ENCODE measurements at regions not wholly inside any gene's neighbourhood (a gene's known extent, or its start where the extent isn't known, plus 50 kb on each side); places are given as distances from the start of the nearest gene placed in this dataset.

DNA sequence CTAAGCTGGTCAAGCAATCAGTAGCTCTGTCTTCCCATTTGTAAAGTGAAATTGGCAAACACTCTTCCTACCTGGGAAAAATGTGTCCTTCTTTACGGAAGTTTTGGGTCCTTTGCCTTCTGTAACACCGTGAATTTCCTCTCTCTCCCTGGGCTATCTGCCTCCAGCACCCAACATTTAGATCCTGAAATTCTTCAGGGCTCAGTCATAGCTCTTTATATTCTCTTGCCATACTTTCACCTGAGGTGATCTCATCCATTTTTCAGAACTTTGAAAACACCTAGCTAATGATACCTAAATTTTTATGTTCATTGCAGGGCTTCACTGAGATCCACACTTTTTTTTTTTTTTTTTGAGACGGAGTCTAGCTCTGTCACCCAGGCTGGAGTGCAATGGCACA, 1042.2 kb downstream of the DIAPH3 start:
- no peak for DNase-seq

GRCh38 chr13:59126474-59126873, 1037.3 kb downstream of the DIAPH3 start:
- DNase-seq: no peak

GRCh38 chr13:59133903-59134302, 1029.8 kb downstream of the DIAPH3 start:
- no peak for DNase-seq

GRCh38 chr13:59144700-59145099, 1019.0 kb downstream of the DIAPH3 start:
- no peak for DNase-seq

GRCh38 chr13:59145381-59145780, 1018.3 kb downstream of the DIAPH3 start:
- DNase-seq: no peak

DNA sequence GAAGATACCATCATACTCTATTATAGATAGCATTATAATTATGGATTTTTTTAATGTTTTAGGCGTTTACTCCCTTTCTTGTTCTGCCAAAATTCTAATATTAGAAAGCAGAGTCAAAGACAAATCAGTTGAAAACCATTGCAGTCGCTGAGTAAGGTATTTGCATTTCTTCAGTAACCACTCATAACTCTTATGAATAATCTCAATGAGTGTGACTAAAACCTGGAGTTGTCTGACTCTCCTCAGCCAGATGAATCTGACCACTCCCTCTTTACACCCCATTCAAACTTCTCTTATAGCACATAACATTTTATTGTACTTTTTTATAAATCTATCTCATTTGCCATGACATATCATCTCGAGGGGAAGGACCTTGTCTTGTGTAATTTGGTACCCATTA, 1006.5 kb downstream of the DIAPH3 start:
- no peak for DNase-seq

DNA sequence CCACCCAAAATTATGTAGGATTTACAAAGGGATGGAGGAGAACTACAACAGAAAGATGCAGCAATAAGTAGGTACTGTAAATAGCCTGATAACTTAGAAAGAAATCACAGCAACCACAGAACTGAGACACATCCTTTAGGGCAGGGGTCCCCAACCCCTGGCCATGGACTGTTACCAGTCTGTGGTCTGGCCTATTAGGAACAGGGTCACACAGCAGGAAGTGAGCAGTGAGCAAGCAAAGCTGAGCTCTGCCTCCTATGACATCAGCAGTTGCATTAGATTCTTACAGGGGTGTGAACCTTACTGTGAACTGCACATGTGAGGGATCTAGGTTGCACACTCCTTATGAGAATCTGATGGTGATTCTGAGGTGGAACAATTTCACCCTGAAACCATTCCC, 997.6 kb downstream of the DIAPH3 start:
- no peak for DNase-seq

DNA sequence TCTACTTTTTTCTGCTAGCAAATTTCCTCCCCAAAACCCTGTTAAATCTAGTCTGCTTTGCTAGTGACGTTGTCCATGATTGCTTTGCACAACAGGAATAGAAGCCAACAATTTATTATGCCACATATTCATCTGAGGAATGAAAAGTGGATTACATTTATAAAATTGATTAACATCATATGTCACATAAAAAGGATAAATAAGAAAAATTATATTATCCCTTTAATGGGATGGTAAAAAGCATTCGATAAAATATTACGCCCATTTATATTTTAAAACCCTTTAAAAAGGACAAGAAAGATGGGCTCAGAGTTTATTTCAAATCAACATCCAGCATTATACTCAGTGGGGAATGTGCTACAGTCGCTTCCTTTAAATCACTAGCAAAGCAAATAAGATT, 991.7 kb downstream of the DIAPH3 start:
- DNase-seq: no peak

- DNase-seq: no peak
These were observed 987.0 kb downstream of the DIAPH3 start for GRCh38 chr13:59176775-59177174.

GRCh38 chr13:59178344-59178743, 985.4 kb downstream of the DIAPH3 start:
- no peak for DNase-seq

DNA sequence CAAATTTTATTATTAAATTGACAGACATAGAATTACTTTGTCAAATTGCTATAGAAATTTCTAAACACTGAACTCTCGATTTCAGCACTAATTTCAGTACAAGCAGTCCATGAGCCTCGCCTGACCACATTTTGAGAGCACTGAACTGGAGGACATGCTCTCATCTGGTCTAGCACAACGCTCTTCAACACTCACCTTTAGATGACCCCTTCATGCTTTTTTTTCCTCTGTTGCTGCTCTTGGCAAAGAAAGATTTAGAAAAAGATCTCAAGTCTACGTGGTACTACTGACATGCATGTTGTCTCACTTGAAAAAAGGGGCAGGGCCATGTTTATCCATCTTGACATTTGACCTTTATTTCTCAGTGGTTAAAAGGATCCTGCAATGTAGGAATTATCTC, 981.5 kb downstream of the DIAPH3 start:
- no peak for DNase-seq

GRCh38 chr13:59197397-59197796, 966.3 kb downstream of the DIAPH3 start:
- no peak for DNase-seq

GRCh38 chr13:59201841-59202240, 961.9 kb downstream of the DIAPH3 start:
- DNase-seq: no peak

DNA sequence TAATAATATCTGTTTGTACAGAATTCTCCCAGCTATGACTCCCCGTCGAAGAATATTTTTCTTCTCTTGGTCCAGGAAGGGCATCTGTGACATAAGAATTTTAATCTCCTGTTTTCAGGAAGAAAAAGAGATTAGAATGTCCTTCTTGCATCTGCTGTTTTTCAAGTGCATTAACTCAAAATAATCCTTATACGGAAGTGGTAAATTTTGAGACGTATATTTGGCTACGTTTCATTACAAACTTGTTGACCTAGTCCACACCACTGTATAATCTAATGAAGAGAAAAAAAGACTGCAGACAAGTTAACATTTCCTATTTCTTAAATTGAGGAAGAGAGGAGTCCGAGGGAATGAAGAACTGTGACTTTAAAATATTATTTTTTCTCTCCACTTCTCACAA, 959.9 kb downstream of the DIAPH3 start:
- DNase-seq: no peak

DNA sequence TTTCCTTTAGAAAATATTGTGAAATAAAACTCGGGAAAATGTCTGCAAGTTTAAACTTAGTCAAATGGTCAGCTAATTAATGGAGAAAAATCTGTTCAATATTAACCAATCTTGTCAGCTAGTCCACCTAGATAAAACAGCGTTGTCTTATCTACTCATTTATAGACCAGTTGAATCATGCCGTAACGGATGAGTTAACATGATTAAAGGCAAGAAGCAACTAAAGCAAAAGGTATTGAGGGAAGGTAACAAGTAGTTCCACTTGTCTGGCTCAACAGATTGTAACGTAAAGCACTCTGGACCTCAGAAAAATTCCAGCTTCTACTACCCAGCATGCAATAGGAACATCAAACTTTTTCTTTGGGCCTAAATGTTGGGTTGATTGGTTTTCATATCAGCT, 958.2 kb downstream of the DIAPH3 start:
- DNase-seq: no peak

DNA sequence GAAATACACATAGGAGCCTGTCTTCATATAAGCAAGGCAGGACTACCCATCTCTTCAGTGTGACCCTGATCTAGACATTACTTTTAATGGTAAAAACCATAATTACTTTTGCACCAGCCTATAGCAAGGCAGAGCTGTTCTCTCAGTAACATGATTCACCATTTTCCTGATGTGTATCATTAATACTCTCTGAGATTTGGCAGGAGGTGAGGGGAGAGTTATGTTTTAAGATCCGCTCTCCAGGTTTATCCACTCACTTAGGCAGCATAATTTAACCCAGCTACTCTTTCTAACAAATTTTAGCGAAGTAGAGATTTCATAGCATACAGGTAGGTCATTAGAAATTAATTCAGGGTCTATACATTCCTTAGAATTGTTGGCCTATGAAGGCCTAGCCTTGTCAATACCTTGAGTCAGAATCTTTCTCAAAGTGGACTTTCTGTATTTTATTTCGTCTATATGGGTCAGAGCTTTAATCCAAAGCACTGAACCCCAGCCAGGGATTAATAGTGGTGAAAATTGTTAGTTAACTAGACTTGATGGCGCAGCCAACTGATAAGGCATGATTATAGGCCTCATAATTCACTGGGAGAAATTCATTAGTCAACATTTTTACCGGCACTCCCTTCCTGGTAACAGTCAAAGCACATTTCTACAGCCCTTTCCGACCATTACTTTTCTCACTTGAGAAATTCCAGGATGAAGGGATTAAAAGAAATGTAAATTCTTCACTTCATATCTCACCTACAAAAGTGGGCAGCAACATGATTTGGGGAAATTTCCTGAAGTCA, 955.1 kb downstream of the DIAPH3 start:
- peak; percentile 17 for DNase-seq

DNA sequence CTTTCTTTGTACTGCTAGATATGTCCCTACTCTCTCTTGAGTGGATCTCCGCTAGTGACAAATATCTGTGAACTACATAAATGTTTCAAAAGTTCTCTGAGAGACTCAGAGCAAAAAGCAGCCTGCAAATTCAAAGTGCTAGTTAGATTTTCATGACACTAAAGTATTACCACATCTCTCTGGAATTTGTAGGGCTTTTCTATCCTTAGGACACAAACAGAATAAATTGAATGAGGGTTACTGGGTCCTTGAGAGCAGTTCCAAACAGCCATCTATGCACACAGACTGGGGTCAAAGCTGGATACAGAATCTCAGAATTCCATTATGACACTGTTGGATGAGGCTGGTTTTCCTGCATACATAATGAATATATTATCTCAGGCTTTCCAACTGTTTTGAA, 953.2 kb downstream of the DIAPH3 start:
- DNase-seq: peak; percentile 22

GRCh38 chr13:59211606-59212005, 952.1 kb downstream of the DIAPH3 start:
- no peak for DNase-seq

DNA sequence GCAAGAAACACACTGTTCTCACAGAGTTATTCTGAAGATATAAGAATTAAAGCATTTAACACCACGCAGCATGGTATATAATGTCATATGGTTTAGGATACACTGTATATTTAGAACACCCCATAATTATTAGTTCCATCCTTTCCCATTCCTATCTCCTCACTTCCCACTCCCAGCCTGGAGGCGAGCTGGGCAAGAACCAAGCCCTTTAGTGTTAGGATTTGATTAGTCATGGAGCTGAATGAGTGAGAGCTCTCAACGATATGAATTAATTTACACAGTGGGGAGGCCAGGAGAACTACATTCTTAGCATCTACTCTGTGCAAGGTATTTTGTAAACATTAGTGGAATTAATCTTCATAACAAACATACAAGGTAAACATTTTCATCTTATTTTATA, 934.3 kb downstream of the DIAPH3 start:
- no peak for DNase-seq

DNA sequence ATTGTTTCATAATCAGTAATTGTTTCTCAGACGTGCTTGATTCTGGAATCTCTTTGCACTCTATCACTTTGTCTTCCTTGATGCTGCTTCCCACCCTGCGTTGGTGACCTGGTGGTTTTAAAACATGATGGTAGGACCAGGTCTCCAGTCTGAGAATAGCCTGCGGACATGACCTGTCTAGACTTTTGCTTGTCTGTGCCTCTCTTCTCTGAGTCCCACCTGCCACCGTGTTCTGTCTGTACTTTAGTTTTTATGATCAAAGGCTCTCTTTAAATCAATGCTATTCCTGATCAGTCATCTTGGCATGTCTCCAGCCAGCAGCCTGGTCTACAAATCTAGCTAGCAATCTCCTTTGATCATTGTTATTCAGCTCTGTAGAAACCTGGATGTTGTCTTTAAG, 933.9 kb downstream of the DIAPH3 start:
- no peak for DNase-seq

DNA sequence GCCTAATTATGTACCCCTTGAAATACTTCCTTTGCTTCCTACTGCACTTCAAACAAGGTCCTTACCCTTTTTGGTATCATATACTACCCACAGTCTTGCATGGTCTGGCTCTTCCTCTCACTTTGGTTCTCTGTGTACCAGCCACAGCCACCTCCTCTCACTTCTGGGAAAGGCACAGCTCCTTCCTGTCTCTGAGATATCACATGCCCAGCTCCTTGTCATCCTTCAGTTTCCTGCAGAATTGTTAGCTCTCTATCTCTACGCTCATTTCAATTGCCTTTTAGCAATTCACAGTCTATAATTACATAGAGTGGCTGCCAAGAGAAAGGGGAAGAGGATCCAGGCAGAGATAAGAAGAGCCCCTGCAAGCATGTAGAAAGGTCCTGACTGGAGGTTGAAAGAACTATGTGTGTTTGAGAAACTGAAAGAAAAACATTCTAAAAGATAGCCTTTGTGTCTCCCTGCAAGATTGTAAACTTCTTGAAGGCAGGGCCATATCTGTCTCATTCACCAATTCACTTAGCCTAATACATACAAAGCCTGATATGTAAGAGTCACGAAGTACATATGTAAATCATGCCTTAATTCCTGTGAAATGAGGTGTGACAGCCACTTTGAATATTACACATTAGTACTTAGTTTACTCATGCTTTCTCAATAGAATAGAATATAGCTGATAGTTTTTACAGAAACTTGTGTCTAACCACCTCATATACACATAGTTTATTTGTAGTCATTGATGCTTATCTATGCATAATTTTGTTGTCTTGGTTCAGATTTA, 933.1 kb downstream of the DIAPH3 start:
- no peak for DNase-seq

- DNase-seq: no peak
These were observed 927.3 kb downstream of the DIAPH3 start for GRCh38 chr13:59236309-59236919.

DNA sequence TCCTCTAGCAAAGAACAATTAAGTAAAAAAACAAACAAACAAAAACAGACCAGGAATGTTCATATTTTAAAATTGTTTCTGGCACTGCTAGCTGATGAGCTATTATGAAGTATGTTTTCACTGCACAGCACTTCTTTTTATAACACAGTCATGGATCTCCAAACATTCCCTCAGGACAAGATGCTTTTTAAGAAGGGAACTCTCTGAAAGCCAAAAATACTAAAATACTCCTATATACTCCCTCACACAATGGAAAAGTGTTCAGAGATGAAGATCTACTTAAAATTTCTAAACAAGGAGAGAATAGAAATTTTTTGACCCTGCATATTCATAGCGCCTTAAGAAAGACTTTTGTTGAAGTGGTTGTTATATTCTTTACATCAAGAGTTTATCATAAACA, 926.8 kb downstream of the DIAPH3 start:
- DNase-seq: no peak
